ENCODE measurements at regions not wholly inside any gene's neighbourhood (a gene's known extent, or its start where the extent isn't known, plus 50 kb on each side); places are given as distances from the start of the nearest gene placed in this dataset.

GRCh38 chr4:4755306-4755705 lies 104.2 kb upstream of the MSX1 start:
- Histone ChIP-seq H3K36me3 (ENCODE audit: control insufficient read depth, insufficient read depth, low read length) (no peaks in the 10 kb centered on the region), H3K4me3 (ENCODE audit: low read depth, low read length) (no peak overlapping the region), H3K27me3 (ENCODE audit: control insufficient read depth, insufficient read depth, low read length) (peaks cover 29% of the 10 kb centered on the region)
- CTCF ChIA-PET, result no interaction called here
- POLR2A ChIA-PET, result no interaction called here
- no peak for DNase-seq (ENCODE audit: low read depth)
- TF ChIP-seq CTCF (IDR thresholded peaks at IDR 0.05; ENCODE audit: insufficient read depth, low read depth, low read length), result no peak

- peaks cover 29% of the 10 kb centered on the region for H3K27me3 ChIP-seq (ENCODE audit: control insufficient read depth, insufficient read depth, low read length)
- no peak for DNase-seq (ENCODE audit: low read depth)
- ChIA-PET CTCF (interaction anchor here (1.3 kb wide), 1 partner anchor 16 kb away, joined by 3 read pairs; no protein-coding TSS in a partner anchor), POLR2A (no interaction called here)
- no peak overlapping the region for H3K4me3 ChIP-seq (ENCODE audit: low read depth, low read length)
- no peaks in the 10 kb centered on the region for H3K36me3 ChIP-seq (ENCODE audit: control insufficient read depth, insufficient read depth, low read length)
- TF ChIP-seq CTCF (IDR thresholded peaks at IDR 0.05; ENCODE audit: insufficient read depth, low read depth, low read length), result no peak
Measured at GRCh38 chr4:4754641-4755040, 104.8 kb upstream of the MSX1 start.

- H3K27me3 ChIP-seq (ENCODE audit: control insufficient read depth, insufficient read depth, low read length), result peaks cover 31% of the 10 kb centered on the region
- ChIA-PET POLR2A (interaction anchor here (0.7 kb wide), 1 partner anchor 16 kb away, joined by 3 read pairs; no protein-coding TSS in a partner anchor), CTCF (interaction anchor here (1.3 kb wide), 1 partner anchor 17 kb away, joined by 3 read pairs; no protein-coding TSS in a partner anchor)
- DNase-seq (ENCODE audit: low read depth), result no peak
- H3K36me3 ChIP-seq (ENCODE audit: control insufficient read depth, insufficient read depth, low read length), result no peaks in the 10 kb centered on the region
- no peak overlapping the region for H3K4me3 ChIP-seq (ENCODE audit: low read depth, low read length)
- TF ChIP-seq CTCF (IDR thresholded peaks at IDR 0.05; ENCODE audit: insufficient read depth, low read depth, low read length), result no peak
Measured at GRCh38 chr4:4753643-4754042, 105.8 kb upstream of the MSX1 start.

GRCh38 chr4:4752576-4753401 lies 106.7 kb upstream of the MSX1 start:
- Histone ChIP-seq H3K36me3 (ENCODE audit: control insufficient read depth, insufficient read depth, low read length) (no peaks in the 10 kb centered on the region), H3K4me3 (ENCODE audit: low read depth, low read length) (no peak overlapping the region), H3K27me3 (ENCODE audit: control insufficient read depth, insufficient read depth, low read length) (peaks cover 31% of the 10 kb centered on the region)
- peak; percentile 47 for DNase-seq (ENCODE audit: low read depth)
- ChIA-PET POLR2A (interaction anchor here (0.7 kb wide), 1 partner anchor 17 kb away, joined by 3 read pairs; no protein-coding TSS in a partner anchor), CTCF (no interaction called here)
- TF ChIP-seq CTCF (IDR thresholded peaks at IDR 0.05; ENCODE audit: insufficient read depth, low read depth, low read length), result no peak

- Histone ChIP-seq H3K4me3 (ENCODE audit: low read depth, low read length) (no peak overlapping the region), H3K36me3 (ENCODE audit: control insufficient read depth, insufficient read depth, low read length) (no peaks in the 10 kb centered on the region), H3K27me3 (ENCODE audit: control insufficient read depth, insufficient read depth, low read length) (peaks cover 25% of the 10 kb centered on the region)
- POLR2A ChIA-PET, result no interaction called here
- CTCF ChIA-PET, result no interaction called here
- no peak for DNase-seq (ENCODE audit: low read depth)
- TF ChIP-seq CTCF (IDR thresholded peaks at IDR 0.05; ENCODE audit: insufficient read depth, low read depth, low read length), result no peak
Measured at GRCh38 chr4:4752025-4752424, 107.4 kb upstream of the MSX1 start.
